OCI-LY1 (cell line): ENCODE measurements at regions not wholly inside any gene's neighbourhood (a gene's known extent, or its start where the extent isn't known, plus 50 kb on each side); places are given as distances from the start of the nearest gene placed in this dataset.

Experiments
- H2AFZ ChIP-seq: fragments of 200-600 bp; sonication (generic), shearing (Covaris generic); 2 replicates; pipeline ENCODE4 v1.6.0; 2014; ENCODE audit warnings: antibody characterized with exemption, mild to moderate bottlenecking, low read length
- H3F3A ChIP-seq: fragments of 200-600 bp; sonication (generic), shearing (Covaris generic); 2 replicates; pipeline ENCODE4 v1.6.0; 2014; ENCODE audit warnings: mild to moderate bottlenecking, antibody characterized with exemption, low read length, moderate library complexity; ENCODE audit not compliant: insufficient read depth
- H3K27ac ChIP-seq: fragments of 200-600 bp; sonication (generic); 2 replicates; pipeline ENCODE4 v1.5.1; 2014; ENCODE audit warnings: low read length, mixed run types, mild to moderate bottlenecking, low read depth; ENCODE audit not compliant: poor library complexity, severe bottlenecking
- H3K27me3 ChIP-seq: fragments of 200-600 bp; sonication (generic); 2 replicates; pipeline ENCODE4 v1.6.0; 2014; ENCODE audit warnings: antibody characterized with exemption, mild to moderate bottlenecking, low read length, moderate library complexity; ENCODE audit not compliant: insufficient read depth
- H3K36me3 ChIP-seq: fragments of 200-600 bp; sonication (generic); 2 replicates; pipeline ENCODE4 v1.6.1; 2014; ENCODE audit warnings: mild to moderate bottlenecking, antibody characterized with exemption, low read length, moderate library complexity, mixed read lengths; ENCODE audit not compliant: insufficient read depth
- H3K4me1 ChIP-seq: fragments of 200-600 bp; sonication (generic); 2 replicates; pipeline ENCODE4 v1.5.1; 2014; ENCODE audit warnings: mild to moderate bottlenecking, low read length, moderate library complexity; ENCODE audit not compliant: insufficient read depth, severe bottlenecking
- H3K4me2 ChIP-seq: fragments of 200-600 bp; sonication (generic), shearing (Covaris generic); 2 replicates; pipeline ENCODE4 v1.6.1; 2014; ENCODE audit warnings: low read length
- H3K4me3 ChIP-seq: fragments of 200-600 bp; sonication (generic); 2 replicates; pipeline ENCODE4 v1.5.1; 2014; ENCODE audit warnings: low read length, low read depth, mild to moderate bottlenecking, mixed read lengths; ENCODE audit not compliant: poor library complexity, severe bottlenecking
- H3K79me2 ChIP-seq: fragments of 200-600 bp; shearing (Covaris generic); 2 replicates; pipeline ENCODE4 v1.6.1; 2016; ENCODE audit warnings: mixed run types, low read length, mixed read lengths; ENCODE audit not compliant: insufficient read depth
- H3K9ac ChIP-seq: fragments of 200-600 bp; sonication (generic), shearing (Covaris generic); 2 replicates; pipeline ENCODE4 v1.6.1; 2014; ENCODE audit warnings: mild to moderate bottlenecking, low read length, mixed read lengths
- H3K9me2 ChIP-seq: fragments of 200-600 bp; sonication (generic), shearing (Covaris generic); 2 replicates; pipeline ENCODE4 v1.6.1; 2014; ENCODE audit warnings: low read depth, mild to moderate bottlenecking, low read length, mixed read lengths
- H3K9me3 ChIP-seq: fragments of 200-600 bp; shearing (Covaris generic); 2 replicates; pipeline ENCODE4 v1.6.1; 2014; ENCODE audit warnings: low read length, mixed read lengths
- H4K20me1 ChIP-seq: fragments of 200-600 bp; sonication (generic), shearing (Covaris generic); 2 replicates; pipeline ENCODE4 v1.6.0; 2016; ENCODE audit warnings: mild to moderate bottlenecking, low read length; ENCODE audit not compliant: insufficient read depth
- EZH2 ChIP-seq: fragments of 200-600 bp; sonication (generic), shearing (Covaris generic); IDR thresholded peaks from 2 replicates; pipeline ENCODE4 v1.8.0; 2017; ENCODE audit warnings: borderline replicate concordance, mixed run types, mild to moderate bottlenecking, antibody characterized with exemption, low read length, moderate library complexity, mixed read lengths
- TF ChIP-seq, protein P1 (sequence below): fragments of 200-600 bp; sonication (generic), shearing (Covaris generic); IDR thresholded peaks from 2 replicates; pipeline ENCODE4 v1.5.1; 2017; ENCODE audit warnings: mild to moderate bottlenecking, antibody characterized with exemption, low read length, moderate library complexity, mixed read lengths

DNA sequence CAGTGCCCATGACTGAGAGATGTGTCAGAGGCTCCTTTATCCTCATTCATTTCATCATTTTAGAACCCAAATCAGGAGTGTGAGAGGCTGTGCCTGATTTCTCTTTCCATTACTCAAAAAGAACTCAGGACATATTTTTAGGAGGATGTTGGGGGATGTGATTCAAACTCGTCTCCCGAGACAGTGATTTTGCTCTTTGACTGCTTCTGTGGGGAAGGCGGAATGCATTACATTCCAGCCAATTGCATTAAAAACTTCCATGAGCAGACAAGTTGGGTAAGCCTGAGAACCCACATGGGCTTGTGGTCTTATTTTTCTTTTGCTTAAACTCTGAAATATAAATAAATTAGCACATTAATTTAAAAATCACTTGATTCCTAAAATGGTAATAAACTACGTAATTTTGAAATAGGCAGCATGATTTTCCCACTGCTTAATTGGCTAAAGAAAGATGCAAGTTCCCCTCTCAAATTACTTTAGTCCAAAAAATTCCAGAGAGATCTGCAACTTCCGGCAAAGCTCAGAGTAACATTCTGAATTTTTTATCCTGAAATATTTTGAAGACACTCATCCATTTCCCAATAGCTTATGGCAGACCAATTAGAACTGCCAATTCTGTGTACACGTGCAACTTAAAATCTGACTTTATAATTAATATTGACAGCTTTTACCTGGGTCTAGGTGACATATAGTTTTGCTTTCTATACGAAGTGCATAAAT is 185.6 kb downstream of the C7orf25 start:
- Histone ChIP-seq H4K20me1 (no peaks in the 10 kb centered on the region), H3K27ac (no peak overlapping the region), H3K4me1 (no peaks in the 10 kb centered on the region), H3K9me3 (no peaks in the 10 kb centered on the region), H3K36me3 (no peaks in the 10 kb centered on the region), H3K79me2 (no peaks in the 10 kb centered on the region), H3F3A (no peaks in the 10 kb centered on the region), H2AFZ (no peak overlapping the region), H3K4me2 (no peak overlapping the region), H3K9ac (no peak overlapping the region), H3K4me3 (no peak overlapping the region), H3K9me2 (no peaks in the 10 kb centered on the region), H3K27me3 (no peaks in the 10 kb centered on the region)
- TF ChIP-seq EZH2 = no peak
- TF ChIP-seq, protein P1, sequence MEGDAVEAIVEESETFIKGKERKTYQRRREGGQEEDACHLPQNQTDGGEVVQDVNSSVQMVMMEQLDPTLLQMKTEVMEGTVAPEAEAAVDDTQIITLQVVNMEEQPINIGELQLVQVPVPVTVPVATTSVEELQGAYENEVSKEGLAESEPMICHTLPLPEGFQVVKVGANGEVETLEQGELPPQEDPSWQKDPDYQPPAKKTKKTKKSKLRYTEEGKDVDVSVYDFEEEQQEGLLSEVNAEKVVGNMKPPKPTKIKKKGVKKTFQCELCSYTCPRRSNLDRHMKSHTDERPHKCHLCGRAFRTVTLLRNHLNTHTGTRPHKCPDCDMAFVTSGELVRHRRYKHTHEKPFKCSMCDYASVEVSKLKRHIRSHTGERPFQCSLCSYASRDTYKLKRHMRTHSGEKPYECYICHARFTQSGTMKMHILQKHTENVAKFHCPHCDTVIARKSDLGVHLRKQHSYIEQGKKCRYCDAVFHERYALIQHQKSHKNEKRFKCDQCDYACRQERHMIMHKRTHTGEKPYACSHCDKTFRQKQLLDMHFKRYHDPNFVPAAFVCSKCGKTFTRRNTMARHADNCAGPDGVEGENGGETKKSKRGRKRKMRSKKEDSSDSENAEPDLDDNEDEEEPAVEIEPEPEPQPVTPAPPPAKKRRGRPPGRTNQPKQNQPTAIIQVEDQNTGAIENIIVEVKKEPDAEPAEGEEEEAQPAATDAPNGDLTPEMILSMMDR = no peak

DNA sequence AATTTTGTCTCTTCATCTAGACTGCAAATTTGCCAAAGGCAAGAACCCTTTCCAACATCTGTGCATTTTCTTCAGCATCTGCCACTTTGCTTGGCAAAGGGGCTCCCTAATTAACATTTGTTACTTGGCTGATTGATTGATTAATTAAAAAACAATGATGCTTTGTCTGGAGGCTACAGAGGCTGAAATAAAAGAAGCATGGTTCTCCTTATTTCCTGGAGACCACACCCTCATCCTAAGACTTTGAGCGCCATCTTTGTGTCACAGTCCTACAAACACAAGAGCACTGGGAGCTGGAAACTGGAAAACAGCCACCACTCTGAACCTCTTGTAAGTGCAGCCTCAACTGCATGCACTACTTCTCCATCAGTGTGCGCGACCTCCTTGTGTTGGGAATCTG is 189.2 kb downstream of the C7orf25 start:
- no peaks in the 10 kb centered on the region for H3F3A ChIP-seq
- no peaks in the 10 kb centered on the region for H4K20me1 ChIP-seq
- no peaks in the 10 kb centered on the region for H3K36me3 ChIP-seq
- H3K27ac ChIP-seq = no peak overlapping the region
- no peaks in the 10 kb centered on the region for H3K9me3 ChIP-seq
- H3K79me2 ChIP-seq = no peaks in the 10 kb centered on the region
- no peaks in the 10 kb centered on the region for H3K27me3 ChIP-seq
- TF ChIP-seq, protein P1 = no peak
- no peak for TF ChIP-seq EZH2
- H3K9ac ChIP-seq = no peak overlapping the region
- no peak overlapping the region for H3K4me2 ChIP-seq
- no peak overlapping the region for H3K4me3 ChIP-seq
- no peaks in the 10 kb centered on the region for H3K9me2 ChIP-seq
- H2AFZ ChIP-seq = no peak overlapping the region
- H3K4me1 ChIP-seq = no peaks in the 10 kb centered on the region

DNA sequence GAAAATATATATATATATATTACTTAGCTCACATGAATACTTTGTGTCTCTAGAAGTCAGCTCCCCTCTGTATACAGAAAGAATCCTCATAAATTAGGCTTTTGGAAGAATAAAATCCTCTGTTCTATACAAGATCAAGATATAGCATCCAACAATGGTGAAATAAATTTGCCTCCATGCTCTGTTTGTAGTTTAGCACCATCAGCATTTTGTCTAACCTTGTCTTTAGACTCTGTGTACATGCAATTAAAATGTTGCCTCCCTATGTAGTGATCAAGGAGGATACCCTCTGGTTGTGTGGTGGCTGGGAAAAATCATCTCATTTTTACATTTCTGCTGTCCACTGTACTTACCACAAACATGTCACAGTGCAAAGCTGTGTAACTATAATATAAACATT is 189.7 kb downstream of the C7orf25 start:
- no peaks in the 10 kb centered on the region for H3K9me2 ChIP-seq
- H3K4me2 ChIP-seq = no peak overlapping the region
- no peak overlapping the region for H2AFZ ChIP-seq
- no peak overlapping the region for H3K4me3 ChIP-seq
- no peak for TF ChIP-seq EZH2
- TF ChIP-seq, protein P1 = no peak
- no peaks in the 10 kb centered on the region for H3F3A ChIP-seq
- no peaks in the 10 kb centered on the region for H3K36me3 ChIP-seq
- no peaks in the 10 kb centered on the region for H4K20me1 ChIP-seq
- no peaks in the 10 kb centered on the region for H3K4me1 ChIP-seq
- no peaks in the 10 kb centered on the region for H3K27me3 ChIP-seq
- no peaks in the 10 kb centered on the region for H3K79me2 ChIP-seq
- no peaks in the 10 kb centered on the region for H3K9me3 ChIP-seq
- H3K9ac ChIP-seq = no peak overlapping the region
- no peak overlapping the region for H3K27ac ChIP-seq
